ENCODE measurements at regions not wholly inside any gene's neighbourhood (a gene's known extent, or its start where the extent isn't known, plus 50 kb on each side); places are given as distances from the start of the nearest gene placed in this dataset.

- TF ChIP-seq, protein P1, sequence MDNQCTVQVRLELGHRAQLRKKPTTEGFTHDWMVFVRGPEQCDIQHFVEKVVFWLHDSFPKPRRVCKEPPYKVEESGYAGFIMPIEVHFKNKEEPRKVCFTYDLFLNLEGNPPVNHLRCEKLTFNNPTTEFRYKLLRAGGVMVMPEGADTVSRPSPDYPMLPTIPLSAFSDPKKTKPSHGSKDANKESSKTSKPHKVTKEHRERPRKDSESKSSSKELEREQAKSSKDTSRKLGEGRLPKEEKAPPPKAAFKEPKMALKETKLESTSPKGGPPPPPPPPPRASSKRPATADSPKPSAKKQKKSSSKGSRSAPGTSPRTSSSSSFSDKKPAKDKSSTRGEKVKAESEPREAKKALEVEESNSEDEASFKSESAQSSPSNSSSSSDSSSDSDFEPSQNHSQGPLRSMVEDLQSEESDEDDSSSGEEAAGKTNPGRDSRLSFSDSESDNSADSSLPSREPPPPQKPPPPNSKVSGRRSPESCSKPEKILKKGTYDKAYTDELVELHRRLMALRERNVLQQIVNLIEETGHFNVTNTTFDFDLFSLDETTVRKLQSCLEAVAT (IDR thresholded peaks at IDR 0.05): no peak
- TF ChIP-seq ZNF687 (IDR thresholded peaks at IDR 0.05): no peak
- TF ChIP-seq ZNF274 (IDR thresholded peaks at IDR 0.05; ENCODE audit: insufficient read depth, insufficient read length): no peak
- TF ChIP-seq FOXK2 (IDR thresholded peaks at IDR 0.05): no peak
These were observed 253.8 kb upstream of the RARB start (continued) for GRCh38 chr3:25174251-25174650.

- Histone ChIP-seq H3K9ac (ENCODE audit: control insufficient read depth, insufficient read depth, low read length) (no peak overlapping the region), H3K27ac (ENCODE audit: control insufficient read depth, insufficient read depth) (no peak overlapping the region), H3K4me3 (no peak overlapping the region), H3K4me1 (ENCODE audit: control insufficient read depth, insufficient read depth, low read length) (no peaks in the 10 kb centered on the region), H3K4me2 (ENCODE audit: control insufficient read depth, insufficient read depth) (no peak overlapping the region), H4K20me1 (ENCODE audit: control insufficient read depth, insufficient read depth) (no peaks in the 10 kb centered on the region), H3K36me3 (ENCODE audit: control insufficient read depth in 2 of 2, insufficient read depth in 2 of 2, low read length in 1 of 2) (no peaks in the 10 kb centered on the region), H2AFZ (ENCODE audit: control insufficient read depth, low read depth, low read length) (no peak overlapping the region), H3K9me3 (replicated peaks; ENCODE audit: control insufficient read depth, insufficient read depth, low read length) (no peaks in the 10 kb centered on the region), H3K27me3 (replicated peaks in 1 of 2; ENCODE audit: control insufficient read depth in 2 of 2, insufficient read depth in 2 of 2, low read length in 1 of 2) (no peaks in the 10 kb centered on the region), H3K79me2 (ENCODE audit: control insufficient read depth, insufficient read depth, low read length) (no peaks in the 10 kb centered on the region)
- POLR2A ChIA-PET: no interaction called here
- intact Hi-C loops (cut with micrococcal nuclease; ENCODE audit: unreplicated experiment) (no loop called here), in situ Hi-C loops (cut with MboI) (no loop called here)
- ATAC-seq (no peak), DNase-seq (ENCODE audit: low read depth, low spot score) (no peak), FAIRE-seq (no peak)
- WGBS (ENCODE audit: insufficient coverage, insufficient replicate concordance, low lambda C conversion rate, missing lambda C conversion rate): 0% methylated on average over 3 of the region's 3 CpGs
- SMC1A ChIA-PET (ENCODE audit: uncharacterized antibody, unreplicated experiment): no interaction called here
- CTCF ChIA-PET: no interaction called here
- TF ChIP-seq USF1 (IDR thresholded peaks at IDR 0.05; ENCODE audit: borderline replicate concordance, extremely low read length, insufficient read depth, low read depth, low read length): no peak
- TF ChIP-seq, protein P2, sequence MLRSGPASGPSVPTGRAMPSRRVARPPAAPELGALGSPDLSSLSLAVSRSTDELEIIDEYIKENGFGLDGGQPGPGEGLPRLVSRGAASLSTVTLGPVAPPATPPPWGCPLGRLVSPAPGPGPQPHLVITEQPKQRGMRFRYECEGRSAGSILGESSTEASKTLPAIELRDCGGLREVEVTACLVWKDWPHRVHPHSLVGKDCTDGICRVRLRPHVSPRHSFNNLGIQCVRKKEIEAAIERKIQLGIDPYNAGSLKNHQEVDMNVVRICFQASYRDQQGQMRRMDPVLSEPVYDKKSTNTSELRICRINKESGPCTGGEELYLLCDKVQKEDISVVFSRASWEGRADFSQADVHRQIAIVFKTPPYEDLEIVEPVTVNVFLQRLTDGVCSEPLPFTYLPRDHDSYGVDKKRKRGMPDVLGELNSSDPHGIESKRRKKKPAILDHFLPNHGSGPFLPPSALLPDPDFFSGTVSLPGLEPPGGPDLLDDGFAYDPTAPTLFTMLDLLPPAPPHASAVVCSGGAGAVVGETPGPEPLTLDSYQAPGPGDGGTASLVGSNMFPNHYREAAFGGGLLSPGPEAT (IDR thresholded peaks at IDR 0.05; ENCODE audit: low read depth): no peak
- TF ChIP-seq CHD4 (IDR thresholded peaks at IDR 0.05): no peak
- TF ChIP-seq BRCA1 (IDR thresholded peaks at IDR 0.05; ENCODE audit: low read depth, low read length): no peak
- TF ChIP-seq TARDBP (IDR thresholded peaks at IDR 0.05; ENCODE audit: borderline replicate concordance): no peak
- TF ChIP-seq SMC3 (IDR thresholded peaks at IDR 0.05; ENCODE audit: borderline replicate concordance, low read length): no peak
- no peak for TF ChIP-seq SUPT20H (IDR thresholded peaks at IDR 0.05; ENCODE audit: borderline replicate concordance, control insufficient read depth, low read depth, low read length)
- TF ChIP-seq BMI1 (IDR thresholded peaks at IDR 0.05; ENCODE audit: borderline replicate concordance): no peak
- TF ChIP-seq, protein P3, sequence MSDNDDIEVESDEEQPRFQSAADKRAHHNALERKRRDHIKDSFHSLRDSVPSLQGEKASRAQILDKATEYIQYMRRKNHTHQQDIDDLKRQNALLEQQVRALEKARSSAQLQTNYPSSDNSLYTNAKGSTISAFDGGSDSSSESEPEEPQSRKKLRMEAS (IDR thresholded peaks at IDR 0.05; ENCODE audit: low read depth, low read length): no peak
- TF ChIP-seq CBX3 (IDR thresholded peaks at IDR 0.05; ENCODE audit: borderline replicate concordance, low read depth): no peak
- BruUV-seq (replicated peaks): no TSS peak
- RAD21 ChIA-PET (ENCODE audit: unreplicated experiment): no interaction called here
These were observed 251.0 kb upstream of the RARB start for GRCh38 chr3:25177041-25177440.

Data from GM12878 (cell line).